ENCODE measurements at regions not wholly inside any gene's neighbourhood (a gene's known extent, or its start where the extent isn't known, plus 50 kb on each side); places are given as distances from the start of the nearest gene placed in this dataset. TPM values are rescaled to one million over a fixed set of nuclear protein-coding genes. Genes with fewer than 3 reads are reported as not detected.

Small RNA genes in the stretch of these regions (small RNA-seq; reads per million reads assigned to genes)
- gene MCRIP2P2 (ENCODE audit: low replicate concordance), result not detected
- not detected for gene RF00019 (ENCODE audit: low replicate concordance)
- gene RNU7-183P (ENCODE audit: low replicate concordance), result not detected

All from skin of body (tissue), 1 donor.